ENCODE measurements at regions not wholly inside any gene's neighbourhood (a gene's known extent, or its start where the extent isn't known, plus 50 kb on each side); places are given as distances from the start of the nearest gene placed in this dataset.

DNA sequence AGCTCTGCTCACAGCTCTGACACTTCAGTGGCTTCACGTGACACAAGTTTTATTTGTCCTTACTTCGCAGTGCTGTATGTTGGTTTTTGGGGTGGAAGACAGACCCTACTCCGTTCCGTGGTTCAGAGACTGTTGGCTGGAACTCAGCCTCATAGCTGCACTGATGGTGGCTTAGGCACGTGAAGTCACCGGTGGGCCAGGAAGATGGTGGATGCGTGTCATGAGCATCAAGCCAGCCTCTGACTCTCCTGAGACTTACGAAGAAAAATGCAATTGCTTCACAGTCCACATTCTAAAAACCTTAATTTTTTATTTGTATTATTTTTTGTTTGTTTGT is 161.4 kb upstream of the SOX1 start:
- no peaks in the 10 kb centered on the region for H3K9me3 ChIP-seq
- no peak for ATAC-seq
- no peak for DNase-seq
- H3K27ac ChIP-seq, result no peak overlapping the region
- TF ChIP-seq, protein P1, sequence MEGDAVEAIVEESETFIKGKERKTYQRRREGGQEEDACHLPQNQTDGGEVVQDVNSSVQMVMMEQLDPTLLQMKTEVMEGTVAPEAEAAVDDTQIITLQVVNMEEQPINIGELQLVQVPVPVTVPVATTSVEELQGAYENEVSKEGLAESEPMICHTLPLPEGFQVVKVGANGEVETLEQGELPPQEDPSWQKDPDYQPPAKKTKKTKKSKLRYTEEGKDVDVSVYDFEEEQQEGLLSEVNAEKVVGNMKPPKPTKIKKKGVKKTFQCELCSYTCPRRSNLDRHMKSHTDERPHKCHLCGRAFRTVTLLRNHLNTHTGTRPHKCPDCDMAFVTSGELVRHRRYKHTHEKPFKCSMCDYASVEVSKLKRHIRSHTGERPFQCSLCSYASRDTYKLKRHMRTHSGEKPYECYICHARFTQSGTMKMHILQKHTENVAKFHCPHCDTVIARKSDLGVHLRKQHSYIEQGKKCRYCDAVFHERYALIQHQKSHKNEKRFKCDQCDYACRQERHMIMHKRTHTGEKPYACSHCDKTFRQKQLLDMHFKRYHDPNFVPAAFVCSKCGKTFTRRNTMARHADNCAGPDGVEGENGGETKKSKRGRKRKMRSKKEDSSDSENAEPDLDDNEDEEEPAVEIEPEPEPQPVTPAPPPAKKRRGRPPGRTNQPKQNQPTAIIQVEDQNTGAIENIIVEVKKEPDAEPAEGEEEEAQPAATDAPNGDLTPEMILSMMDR (IDR thresholded peaks at IDR 0.05 in 4 of 5, conservative IDR thresholded peaks at IDR 0.05 in 1 of 5), result no peak
- TF ChIP-seq POLR2A (IDR thresholded peaks at IDR 0.05), result no peak
- no peaks in the 10 kb centered on the region for H3K27me3 ChIP-seq
- H3K4me3 ChIP-seq, result no peak overlapping the region
- in situ Hi-C loops (cut with MboI; ENCODE audit: low sequenced_read_pairs in 4 of 4) (no loop called here), intact Hi-C loops (cut with DNase I; ENCODE audit: low total_unique reads) (no loop called here)
- H3K36me3 ChIP-seq, result no peaks in the 10 kb centered on the region
- no peaks in the 10 kb centered on the region for H3K4me1 ChIP-seq

DNA sequence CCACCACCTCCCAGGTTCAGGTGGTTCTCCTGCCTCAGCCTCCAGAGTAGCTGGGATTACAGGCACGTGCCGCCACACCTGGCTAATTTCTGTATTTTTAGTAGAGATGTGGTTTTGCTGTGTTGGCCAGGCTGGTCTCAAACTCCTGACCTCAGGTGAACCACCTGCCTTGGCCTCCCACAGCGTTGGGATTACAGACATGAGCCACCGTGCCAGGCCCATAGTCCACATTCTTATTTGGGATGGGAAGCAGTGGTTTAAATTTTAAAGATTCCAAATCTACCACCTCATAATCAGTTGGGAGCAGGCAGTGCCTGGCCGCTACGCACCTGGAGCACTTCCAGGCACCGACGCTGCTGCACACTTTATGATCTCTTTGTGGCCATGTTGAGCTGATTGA is 160.6 kb upstream of the SOX1 start:
- Histone ChIP-seq H3K4me3 (no peak overlapping the region), H3K27ac (no peak overlapping the region), H3K27me3 (no peaks in the 10 kb centered on the region), H3K36me3 (no peaks in the 10 kb centered on the region), H3K9me3 (no peaks in the 10 kb centered on the region), H3K4me1 (no peaks in the 10 kb centered on the region)
- in situ Hi-C loops (cut with MboI; ENCODE audit: low sequenced_read_pairs in 4 of 4) (no loop called here), intact Hi-C loops (cut with DNase I; ENCODE audit: low total_unique reads) (no loop called here)
- TF ChIP-seq, protein P1 (IDR thresholded peaks at IDR 0.05 in 4 of 5, conservative IDR thresholded peaks at IDR 0.05 in 1 of 5), result no peak
- TF ChIP-seq POLR2A (IDR thresholded peaks at IDR 0.05), result no peak
- ATAC-seq (no peak), DNase-seq (no peak)

DNA sequence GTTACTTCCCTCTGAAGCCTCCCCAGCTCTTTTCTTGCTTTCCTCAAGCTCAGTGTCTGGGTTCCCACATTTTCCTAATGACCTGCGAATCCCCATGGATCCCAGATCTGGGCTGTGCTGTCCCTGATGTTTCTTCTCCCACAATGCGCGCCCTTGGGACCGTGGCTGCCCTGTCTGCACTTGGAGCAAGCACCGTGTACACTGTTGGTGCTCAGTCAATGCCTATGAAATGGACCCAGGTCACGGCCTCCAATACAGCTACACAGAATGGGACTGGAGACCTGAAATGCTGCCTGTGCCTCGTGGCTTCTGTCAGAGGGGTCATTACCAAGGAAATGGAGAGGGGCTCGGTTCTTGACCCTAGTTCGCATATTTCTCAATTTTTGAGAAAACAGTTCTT is 160.1 kb upstream of the SOX1 start:
- Histone ChIP-seq H3K4me3 (no peak overlapping the region), H3K4me1 (no peaks in the 10 kb centered on the region), H3K36me3 (no peaks in the 10 kb centered on the region), H3K27ac (no peak overlapping the region), H3K27me3 (no peaks in the 10 kb centered on the region), H3K9me3 (no peaks in the 10 kb centered on the region)
- in situ Hi-C loops (cut with MboI; ENCODE audit: low sequenced_read_pairs in 4 of 4) (no loop called here), intact Hi-C loops (cut with DNase I; ENCODE audit: low total_unique reads) (no loop called here)
- no peak for TF ChIP-seq POLR2A (IDR thresholded peaks at IDR 0.05)
- TF ChIP-seq, protein P1 (IDR thresholded peaks at IDR 0.05 in 4 of 5, conservative IDR thresholded peaks at IDR 0.05 in 1 of 5), result no peak
- DNase-seq (no peak), ATAC-seq (no peak)

- no peak overlapping the region for H3K27ac ChIP-seq
- H3K27me3 ChIP-seq, result no peaks in the 10 kb centered on the region
- intact Hi-C loops (cut with DNase I; ENCODE audit: low total_unique reads), result no loop called here
- no peak overlapping the region for H3K4me3 ChIP-seq
- TF ChIP-seq, protein P1 (IDR thresholded peaks at IDR 0.05 in 4 of 5, conservative IDR thresholded peaks at IDR 0.05 in 1 of 5), result no peak
- TF ChIP-seq POLR2A (IDR thresholded peaks at IDR 0.05), result no peak
- H3K4me1 ChIP-seq, result no peaks in the 10 kb centered on the region
- in situ Hi-C loops (cut with MboI; ENCODE audit: low sequenced_read_pairs in 4 of 4), result no loop called here
- DNase-seq (no peak), ATAC-seq (no peak)
- no peaks in the 10 kb centered on the region for H3K36me3 ChIP-seq
- no peaks in the 10 kb centered on the region for H3K9me3 ChIP-seq
These were observed 159.5 kb upstream of the SOX1 start for GRCh38 chr13:111907341-111907880.

DNA sequence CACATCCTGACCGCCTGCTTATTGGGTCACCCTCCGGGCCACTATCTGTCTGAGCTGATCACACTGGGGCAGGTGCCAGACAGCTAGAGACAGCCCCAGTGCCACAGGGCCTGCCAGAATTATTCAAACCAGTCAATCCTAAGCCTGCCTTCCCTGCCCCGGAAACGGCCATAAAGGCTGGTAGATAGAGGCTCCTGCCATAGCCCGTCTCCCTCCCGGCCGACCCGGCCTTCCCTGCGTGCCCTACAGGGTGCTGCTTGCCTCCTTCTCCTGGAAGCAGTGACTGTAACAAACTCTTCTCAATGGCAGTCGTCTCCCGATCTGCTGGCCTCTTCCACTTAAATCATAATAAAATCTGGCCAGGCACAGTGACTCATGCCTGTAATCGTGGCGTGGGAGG is 158.6 kb upstream of the SOX1 start:
- TF ChIP-seq POLR2A (IDR thresholded peaks at IDR 0.05), result no peak
- TF ChIP-seq, protein P1 (IDR thresholded peaks at IDR 0.05 in 4 of 5, conservative IDR thresholded peaks at IDR 0.05 in 1 of 5), result no peak

More for the DNA sequence above, 158.6 kb upstream of the SOX1 start:
- Histone ChIP-seq H3K27ac (no peak overlapping the region), H3K9me3 (no peaks in the 10 kb centered on the region), H3K4me1 (no peaks in the 10 kb centered on the region), H3K36me3 (no peaks in the 10 kb centered on the region), H3K27me3 (no peaks in the 10 kb centered on the region), H3K4me3 (no peak overlapping the region)
- in situ Hi-C loops (cut with MboI; ENCODE audit: low sequenced_read_pairs in 4 of 4) (no loop called here), intact Hi-C loops (cut with DNase I; ENCODE audit: low total_unique reads) (no loop called here)
- ATAC-seq (no peak), DNase-seq (no peak)

Data from gastrocnemius medialis (tissue), 4 donors.